ENCODE measurements at regions not wholly inside any gene's neighbourhood (a gene's known extent, or its start where the extent isn't known, plus 50 kb on each side); places are given as distances from the start of the nearest gene placed in this dataset.

- Histone ChIP-seq H3K27ac (no peak overlapping the region), H3K4me3 (no peak overlapping the region)
- no peak for DNase-seq (ENCODE audit: low spot score)
- no peak for TF ChIP-seq CTCF (IDR thresholded peaks at IDR 0.05)
These were observed 289.0 kb downstream of the PSAT1 start for GRCh38 chr9:78585909-78586308.

- DNase-seq (ENCODE audit: low spot score): no peak
- TF ChIP-seq CTCF (IDR thresholded peaks at IDR 0.05): no peak
- Histone ChIP-seq H3K4me3 (no peak overlapping the region), H3K27ac (no peak overlapping the region)
These were observed 293.1 kb downstream of the PSAT1 start for GRCh38 chr9:78590068-78590467.

GRCh38 chr9:78592811-78593210 is 295.9 kb downstream of the PSAT1 start:
- H3K4me3 ChIP-seq: no peak overlapping the region
- no peak overlapping the region for H3K27ac ChIP-seq
- TF ChIP-seq CTCF (IDR thresholded peaks at IDR 0.05): no peak
- DNase-seq (ENCODE audit: low spot score): no peak

- DNase-seq (ENCODE audit: low spot score): no peak
- Histone ChIP-seq H3K27ac (no peak overlapping the region), H3K4me3 (no peak overlapping the region)
- TF ChIP-seq CTCF (IDR thresholded peaks at IDR 0.05): no peak
These were observed 298.4 kb downstream of the PSAT1 start for GRCh38 chr9:78595200-78595945.

- no peak for DNase-seq (ENCODE audit: low spot score)
- no peak overlapping the region for H3K4me3 ChIP-seq
- no peak for TF ChIP-seq CTCF (IDR thresholded peaks at IDR 0.05)
- H3K27ac ChIP-seq: no peak overlapping the region
These were observed 299.4 kb downstream of the PSAT1 start for GRCh38 chr9:78596346-78596745.

- no peak for TF ChIP-seq CTCF (IDR thresholded peaks at IDR 0.05)
- DNase-seq (ENCODE audit: low spot score): no peak
- no peak overlapping the region for H3K4me3 ChIP-seq
- H3K27ac ChIP-seq: no peak overlapping the region
These were observed 301.2 kb downstream of the PSAT1 start for GRCh38 chr9:78598120-78598519.

GRCh38 chr9:78599926-78600325 is 303.0 kb downstream of the PSAT1 start:
- no peak for DNase-seq (ENCODE audit: low spot score)
- TF ChIP-seq CTCF (IDR thresholded peaks at IDR 0.05): no peak
- Histone ChIP-seq H3K4me3 (no peak overlapping the region), H3K27ac (no peak overlapping the region)

Measured in coronary artery (tissue), 2 donors.